ENCODE measurements at regions not wholly inside any gene's neighbourhood (a gene's known extent, or its start where the extent isn't known, plus 50 kb on each side); places are given as distances from the start of the nearest gene placed in this dataset.

DNA sequence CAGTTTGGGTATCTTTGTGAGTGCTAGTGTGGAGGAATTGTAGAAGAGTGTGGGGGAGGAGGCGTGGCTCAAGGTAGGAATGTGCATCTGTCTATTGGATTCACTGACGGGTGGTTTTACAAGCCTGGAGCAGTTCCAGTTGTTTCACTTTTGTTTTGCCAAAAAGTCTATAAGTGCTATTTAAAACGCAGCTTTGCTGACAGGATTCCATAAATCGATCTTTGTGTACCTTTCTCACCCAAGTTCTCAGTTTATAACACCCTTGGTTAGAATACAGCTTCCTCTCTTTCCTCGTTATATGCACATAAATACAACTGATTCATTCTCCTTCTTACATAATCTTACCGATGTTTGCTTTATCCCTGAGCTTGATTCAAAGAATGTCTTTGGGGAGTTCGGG is 123.2 kb upstream of the UBE2E2 start:
- ATAC-seq (peak; percentile 51 to 72; a peak in 4 of 6 replicates), FAIRE-seq (no peak), DNase-seq (ENCODE audit: low read depth in 1 of 2, low spot score in 1 of 2) (peak; percentile 14 to 15)
- ChIA-PET CTCF (interaction anchor here (0.7 to 0.9 kb wide), 2 partner anchors 94 to 98 kb away, joined by 3 read pairs; no protein-coding TSS in a partner anchor), POLR2A (no interaction called here)
- 16% methylated on average over 7 of the region's 7 CpGs for WGBS (ENCODE audit: missing lambda C conversion rate)
- TF ChIP-seq CEBPB (IDR thresholded peaks at IDR 0.05) (0 out of 4 replicates have a peak, but pooled peaks of 1 of the 2 experiments have one; percentile 13), RARB (CRISPR knock-in tag; IDR thresholded peaks at IDR 0.05) (no peak), HEYL (CRISPR knock-in tag; IDR thresholded peaks at IDR 0.05) (no peak)
- TF ChIP-seq, protein P1, sequence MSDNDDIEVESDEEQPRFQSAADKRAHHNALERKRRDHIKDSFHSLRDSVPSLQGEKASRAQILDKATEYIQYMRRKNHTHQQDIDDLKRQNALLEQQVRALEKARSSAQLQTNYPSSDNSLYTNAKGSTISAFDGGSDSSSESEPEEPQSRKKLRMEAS (IDR thresholded peaks at IDR 0.05), result no peak
- Histone ChIP-seq H3K4me2 (peak overlapping the region; percentile 84), H3K27ac (0 out of 6 replicates have a peak overlapping the region, but pooled peaks of 1 of the 2 experiments have one; percentile 16), H3K4me3 (peak overlapping the region; percentile 33; the same call in 2 of the 3 replicates), H3K9me3 (no peaks in the 10 kb centered on the region), H3K4me1 (peaks cover 13% of the 10 kb centered on the region)

DNA sequence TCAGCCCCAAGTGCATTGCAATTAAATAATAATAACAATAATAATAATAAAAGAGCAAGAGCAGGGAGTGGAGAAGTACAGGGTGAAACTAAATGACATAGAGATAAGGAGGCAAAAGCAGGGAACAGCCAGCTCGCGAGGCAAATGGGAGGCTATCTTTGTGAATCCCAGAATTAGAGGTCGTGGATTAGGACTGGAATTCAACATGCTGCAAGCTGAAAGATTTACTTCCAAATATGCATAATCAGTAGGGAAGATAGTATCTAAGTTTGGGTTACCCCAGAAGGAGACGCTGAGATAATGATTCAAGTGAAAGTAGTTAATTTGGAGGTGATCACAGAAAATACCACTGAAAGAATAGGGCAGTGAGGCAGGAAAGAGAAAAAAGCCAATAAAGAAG is 119.4 kb upstream of the UBE2E2 start:
- ChIA-PET CTCF (no interaction called here), POLR2A (no interaction called here)
- H3K9me3 ChIP-seq, result no peaks in the 10 kb centered on the region
- no peak overlapping the region for H3K27ac ChIP-seq
- peaks cover 13% of the 10 kb centered on the region for H3K4me1 ChIP-seq
- DNase-seq (ENCODE audit: low read depth in 1 of 2, low spot score in 1 of 2) (no peak), ATAC-seq (no peak), FAIRE-seq (no peak)
- no peak overlapping the region for H3K4me3 ChIP-seq
- no peak overlapping the region for H3K4me2 ChIP-seq
- WGBS (ENCODE audit: missing lambda C conversion rate), result 65% methylated on average over 4 of the region's 4 CpGs
- TF ChIP-seq EP300 (IDR thresholded peaks at IDR 0.05) (no peak), HDAC2 (IDR thresholded peaks at IDR 0.05) (no peak), EHF (CRISPR knock-in tag; IDR thresholded peaks at IDR 0.05) (no peak), MAFK (IDR thresholded peaks at IDR 0.05; ENCODE audit: partially characterized antibody) (no peak), MAZ (IDR thresholded peaks at IDR 0.05; ENCODE audit: borderline replicate concordance, low read depth, low read length) (no peak), TFCP2L1 (CRISPR knock-in tag; IDR thresholded peaks at IDR 0.05) (no peak), KDM5A (IDR thresholded peaks at IDR 0.05) (no peak), POLR2AphosphoS2 (conservative IDR thresholded peaks at IDR 0.05; ENCODE audit: low read length) (no peak), ESRRA (IDR thresholded peaks at IDR 0.05; ENCODE audit: borderline replicate concordance, low read length) (no peak)
- TF ChIP-seq, protein P2, sequence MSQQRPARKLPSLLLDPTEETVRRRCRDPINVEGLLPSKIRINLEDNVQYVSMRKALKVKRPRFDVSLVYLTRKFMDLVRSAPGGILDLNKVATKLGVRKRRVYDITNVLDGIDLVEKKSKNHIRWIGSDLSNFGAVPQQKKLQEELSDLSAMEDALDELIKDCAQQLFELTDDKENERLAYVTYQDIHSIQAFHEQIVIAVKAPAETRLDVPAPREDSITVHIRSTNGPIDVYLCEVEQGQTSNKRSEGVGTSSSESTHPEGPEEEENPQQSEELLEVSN (IDR thresholded peaks at IDR 0.05; ENCODE audit: borderline replicate concordance, low read depth), result no peak

DNA sequence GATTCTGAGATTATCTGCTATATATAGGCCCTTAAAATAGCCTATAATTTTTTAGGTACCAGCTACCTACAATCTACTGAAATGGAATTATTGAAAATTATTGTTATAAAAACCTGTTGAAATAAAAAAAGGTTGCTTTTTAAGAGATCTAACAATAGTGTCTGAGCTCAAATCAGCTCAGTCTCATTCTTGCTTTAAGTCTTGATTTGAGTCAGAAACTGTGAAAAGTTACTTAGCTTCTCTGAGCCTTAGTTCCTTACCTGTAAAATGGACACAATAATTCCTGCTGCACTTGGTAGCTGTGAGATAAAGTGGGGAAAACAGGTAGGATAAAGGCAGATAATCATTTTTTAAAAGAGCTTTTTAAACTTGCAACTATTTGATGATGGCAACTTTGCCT is 118.8 kb upstream of the UBE2E2 start:
- Histone ChIP-seq H3K4me2 (no peak overlapping the region), H3K4me1 (peaks cover 12% of the 10 kb centered on the region), H3K9me3 (no peaks in the 10 kb centered on the region), H3K27ac (no peak overlapping the region), H3K4me3 (no peak overlapping the region)
- TF ChIP-seq NR3C1 (IDR thresholded peaks at IDR 0.05) (no peak), EP300 (IDR thresholded peaks at IDR 0.05) (no peak), MYC (IDR thresholded peaks at IDR 0.05; ENCODE audit: borderline replicate concordance, low read length) (no peak), KDM1A (IDR thresholded peaks at IDR 0.05; ENCODE audit: low read depth) (no peak), TFCP2L1 (CRISPR knock-in tag; IDR thresholded peaks at IDR 0.05) (no peak), RFX5 (IDR thresholded peaks at IDR 0.05) (no peak), CBX2 (IDR thresholded peaks at IDR 0.05; ENCODE audit: borderline replicate concordance, low read depth) (no peak), RAD21 (conservative IDR thresholded peaks at IDR 0.05 in 1 of 2, IDR thresholded peaks at IDR 0.05 in 1 of 2) (no peak), FOSL2 (IDR thresholded peaks at IDR 0.05) (no peak), FOSL2 (CRISPR knock-in tag; IDR thresholded peaks at IDR 0.05) (no peak), PHF8 (IDR thresholded peaks at IDR 0.05; ENCODE audit: borderline replicate concordance, low read depth) (no peak), KDM5A (IDR thresholded peaks at IDR 0.05) (no peak), NPAS2 (CRISPR knock-in tag; IDR thresholded peaks at IDR 0.05; ENCODE audit: borderline replicate concordance) (no peak), EHF (CRISPR knock-in tag; IDR thresholded peaks at IDR 0.05) (no peak), CHD2 (IDR thresholded peaks at IDR 0.05; ENCODE audit: low read length, partially characterized antibody) (no peak), RNF2 (IDR thresholded peaks at IDR 0.05; ENCODE audit: borderline replicate concordance, low read depth) (no peak), JUN (IDR thresholded peaks at IDR 0.05) (no peak), CEBPB (IDR thresholded peaks at IDR 0.05) (no peak)
- TF ChIP-seq, protein P3, sequence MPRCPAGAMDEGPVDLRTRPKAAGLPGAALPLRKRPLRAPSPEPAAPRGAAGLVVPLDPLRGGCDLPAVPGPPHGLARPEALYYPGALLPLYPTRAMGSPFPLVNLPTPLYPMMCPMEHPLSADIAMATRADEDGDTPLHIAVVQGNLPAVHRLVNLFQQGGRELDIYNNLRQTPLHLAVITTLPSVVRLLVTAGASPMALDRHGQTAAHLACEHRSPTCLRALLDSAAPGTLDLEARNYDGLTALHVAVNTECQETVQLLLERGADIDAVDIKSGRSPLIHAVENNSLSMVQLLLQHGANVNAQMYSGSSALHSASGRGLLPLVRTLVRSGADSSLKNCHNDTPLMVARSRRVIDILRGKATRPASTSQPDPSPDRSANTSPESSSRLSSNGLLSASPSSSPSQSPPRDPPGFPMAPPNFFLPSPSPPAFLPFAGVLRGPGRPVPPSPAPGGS (IDR thresholded peaks at IDR 0.05), result no peak
- TF ChIP-seq, protein P4, sequence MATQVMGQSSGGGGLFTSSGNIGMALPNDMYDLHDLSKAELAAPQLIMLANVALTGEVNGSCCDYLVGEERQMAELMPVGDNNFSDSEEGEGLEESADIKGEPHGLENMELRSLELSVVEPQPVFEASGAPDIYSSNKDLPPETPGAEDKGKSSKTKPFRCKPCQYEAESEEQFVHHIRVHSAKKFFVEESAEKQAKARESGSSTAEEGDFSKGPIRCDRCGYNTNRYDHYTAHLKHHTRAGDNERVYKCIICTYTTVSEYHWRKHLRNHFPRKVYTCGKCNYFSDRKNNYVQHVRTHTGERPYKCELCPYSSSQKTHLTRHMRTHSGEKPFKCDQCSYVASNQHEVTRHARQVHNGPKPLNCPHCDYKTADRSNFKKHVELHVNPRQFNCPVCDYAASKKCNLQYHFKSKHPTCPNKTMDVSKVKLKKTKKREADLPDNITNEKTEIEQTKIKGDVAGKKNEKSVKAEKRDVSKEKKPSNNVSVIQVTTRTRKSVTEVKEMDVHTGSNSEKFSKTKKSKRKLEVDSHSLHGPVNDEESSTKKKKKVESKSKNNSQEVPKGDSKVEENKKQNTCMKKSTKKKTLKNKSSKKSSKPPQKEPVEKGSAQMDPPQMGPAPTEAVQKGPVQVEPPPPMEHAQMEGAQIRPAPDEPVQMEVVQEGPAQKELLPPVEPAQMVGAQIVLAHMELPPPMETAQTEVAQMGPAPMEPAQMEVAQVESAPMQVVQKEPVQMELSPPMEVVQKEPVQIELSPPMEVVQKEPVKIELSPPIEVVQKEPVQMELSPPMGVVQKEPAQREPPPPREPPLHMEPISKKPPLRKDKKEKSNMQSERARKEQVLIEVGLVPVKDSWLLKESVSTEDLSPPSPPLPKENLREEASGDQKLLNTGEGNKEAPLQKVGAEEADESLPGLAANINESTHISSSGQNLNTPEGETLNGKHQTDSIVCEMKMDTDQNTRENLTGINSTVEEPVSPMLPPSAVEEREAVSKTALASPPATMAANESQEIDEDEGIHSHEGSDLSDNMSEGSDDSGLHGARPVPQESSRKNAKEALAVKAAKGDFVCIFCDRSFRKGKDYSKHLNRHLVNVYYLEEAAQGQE (IDR thresholded peaks at IDR 0.05), result no peak
- TF ChIP-seq, protein P5, sequence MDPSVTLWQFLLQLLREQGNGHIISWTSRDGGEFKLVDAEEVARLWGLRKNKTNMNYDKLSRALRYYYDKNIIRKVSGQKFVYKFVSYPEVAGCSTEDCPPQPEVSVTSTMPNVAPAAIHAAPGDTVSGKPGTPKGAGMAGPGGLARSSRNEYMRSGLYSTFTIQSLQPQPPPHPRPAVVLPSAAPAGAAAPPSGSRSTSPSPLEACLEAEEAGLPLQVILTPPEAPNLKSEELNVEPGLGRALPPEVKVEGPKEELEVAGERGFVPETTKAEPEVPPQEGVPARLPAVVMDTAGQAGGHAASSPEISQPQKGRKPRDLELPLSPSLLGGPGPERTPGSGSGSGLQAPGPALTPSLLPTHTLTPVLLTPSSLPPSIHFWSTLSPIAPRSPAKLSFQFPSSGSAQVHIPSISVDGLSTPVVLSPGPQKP (IDR thresholded peaks at IDR 0.05; ENCODE audit: low read depth, low read length), result no peak
- FAIRE-seq, result no peak
- no peak for DNase-seq (ENCODE audit: low read depth in 1 of 2, low spot score in 1 of 2)
- ChIA-PET CTCF (no interaction called here), POLR2A (no interaction called here)
- no peak for ATAC-seq
